Activated B cell treated with CpG ODN at 0.5 μM for 24 hours (primary cell): ENCODE measurements at regions not wholly inside any gene's neighbourhood (a gene's known extent, or its start where the extent isn't known, plus 50 kb on each side); places are given as distances from the start of the nearest gene placed in this dataset.

Experiments used
- ATAC-seq: fragments of 200-7000 bp; cut with Tn5 transposase; one replicate; pipeline ENCODE4 v1.10.0; 2021; ENCODE audit warnings: low read depth, mild to moderate bottlenecking, moderate library complexity
- CTCF ChIA-PET: fragments of 350-600 bp; sonication (Branson Sonifier 250); formaldehyde crosslinking; loops from one replicate; lab custom pipeline; 2021; ENCODE audit warnings: antibody characterized with exemption; lab: Charles Lee
- POLR2A ChIA-PET: fragments of 350-600 bp; sonication (Branson Sonifier 250); formaldehyde crosslinking; loops from one replicate; lab custom pipeline; 2021; ENCODE audit warnings: antibody characterized with exemption; lab: Charles Lee
- DNase-seq: peaks from one replicate; pipeline ENCODE4 v3.0.0; 2022
- H3K27ac Mint-ChIP-seq: one replicate; pipeline ENCODE4 v1.8.0; 2020; ENCODE audit warnings: mixed read lengths
- H3K27me3 Mint-ChIP-seq: one replicate; pipeline ENCODE4 v1.8.0; 2021; ENCODE audit warnings: mixed read lengths
- H3K36me3 Mint-ChIP-seq: one replicate; pipeline ENCODE4 v1.8.0; 2021; ENCODE audit warnings: low read depth, mixed read lengths
- H3K4me1 Mint-ChIP-seq: one replicate; pipeline ENCODE4 v1.8.0; 2021; ENCODE audit warnings: mixed read lengths
- H3K4me3 Mint-ChIP-seq: one replicate; pipeline ENCODE4 v1.8.0; 2020; ENCODE audit warnings: mild to moderate bottlenecking, mixed read lengths
- H3K9me3 Mint-ChIP-seq: one replicate; pipeline ENCODE4 v1.8.0; 2020; ENCODE audit warnings: mixed read lengths
- CTCF ChIP-seq: fragments of 200-600 bp; IDR thresholded peaks from one replicate; pipeline ENCODE4 v1.8.0; 2022; ENCODE audit warnings: antibody characterized with exemption, mild to moderate bottlenecking
- intact Hi-C: fragments of 100-400 bp; cut with micrococcal nuclease; formaldehyde crosslinking; loops from one replicate; pipeline ENCODE4 v1.15.1; 2024

GRCh38 chr4:72809208-72809607 is 240.2 kb upstream of the ADAMTS3 start:
- ChIA-PET CTCF (no interaction called here), POLR2A (no interaction called here)
- peaks cover 2% of the 10 kb centered on the region for H3K9me3 Mint-ChIP-seq
- intact Hi-C loops = no loop called here
- ATAC-seq = no peak
- H3K27ac Mint-ChIP-seq = no peak overlapping the region
- no peak overlapping the region for H3K4me3 Mint-ChIP-seq
- H3K27me3 Mint-ChIP-seq = no peaks in the 10 kb centered on the region
- DNase-seq = no peak
- no peaks in the 10 kb centered on the region for H3K36me3 Mint-ChIP-seq
- H3K4me1 Mint-ChIP-seq = no peaks in the 10 kb centered on the region
- no peak for TF ChIP-seq CTCF

- ATAC-seq = no peak
- POLR2A ChIA-PET = no interaction called here
Observed at GRCh38 chr4:72805284-72805683, 236.3 kb upstream of the ADAMTS3 start.

GRCh38 chr4:72797486-72797885 is 228.5 kb upstream of the ADAMTS3 start:
- Mint-ChIP-seq H3K4me3 (no peak overlapping the region), H3K36me3 (no peaks in the 10 kb centered on the region), H3K27ac (no peak overlapping the region), H3K27me3 (no peaks in the 10 kb centered on the region), H3K4me1 (no peaks in the 10 kb centered on the region), H3K9me3 (peaks cover 10% of the 10 kb centered on the region)
- no peak for ATAC-seq
- CTCF ChIA-PET = no interaction called here
- DNase-seq = no peak
- POLR2A ChIA-PET = no interaction called here
- TF ChIP-seq CTCF = no peak
- intact Hi-C loops = no loop called here

More at GRCh38 chr4:72805284-72805683, 236.3 kb upstream of the ADAMTS3 start:
- TF ChIP-seq CTCF = no peak
- intact Hi-C loops = no loop called here
- no peak for DNase-seq
- CTCF ChIA-PET = no interaction called here
- no peak overlapping the region for H3K27ac Mint-ChIP-seq
- no peaks in the 10 kb centered on the region for H3K36me3 Mint-ChIP-seq
- peaks cover 2% of the 10 kb centered on the region for H3K9me3 Mint-ChIP-seq
- no peaks in the 10 kb centered on the region for H3K4me1 Mint-ChIP-seq
- H3K4me3 Mint-ChIP-seq = no peak overlapping the region
- no peaks in the 10 kb centered on the region for H3K27me3 Mint-ChIP-seq

GRCh38 chr4:72791054-72791453 is 222.0 kb upstream of the ADAMTS3 start:
- no peak overlapping the region for H3K4me3 Mint-ChIP-seq
- DNase-seq = no peak
- ATAC-seq = no peak
- CTCF ChIA-PET = no interaction called here
- POLR2A ChIA-PET = no interaction called here
- H3K36me3 Mint-ChIP-seq = no peaks in the 10 kb centered on the region
- H3K27ac Mint-ChIP-seq = no peak overlapping the region
- no peaks in the 10 kb centered on the region for H3K4me1 Mint-ChIP-seq
- H3K9me3 Mint-ChIP-seq = peaks cover 6% of the 10 kb centered on the region
- no peaks in the 10 kb centered on the region for H3K27me3 Mint-ChIP-seq
- no peak for TF ChIP-seq CTCF
- intact Hi-C loops = no loop called here

- CTCF ChIA-PET = no interaction called here
- DNase-seq = no peak
- no peak for TF ChIP-seq CTCF
- H3K4me3 Mint-ChIP-seq = no peak overlapping the region
- POLR2A ChIA-PET = no interaction called here
- intact Hi-C loops = no loop called here
- H3K27me3 Mint-ChIP-seq = no peaks in the 10 kb centered on the region
- no peaks in the 10 kb centered on the region for H3K4me1 Mint-ChIP-seq
- no peaks in the 10 kb centered on the region for H3K36me3 Mint-ChIP-seq
- no peak overlapping the region for H3K27ac Mint-ChIP-seq
- ATAC-seq = no peak
- H3K9me3 Mint-ChIP-seq = no peaks in the 10 kb centered on the region
Observed at GRCh38 chr4:72786401-72786990, 217.5 kb upstream of the ADAMTS3 start.
